Daoy (cell line): ENCODE measurements at regions not wholly inside any gene's neighbourhood (a gene's known extent, or its start where the extent isn't known, plus 50 kb on each side); places are given as distances from the start of the nearest gene placed in this dataset.
"Not testable (repeated sequence)": the region's sequence is repeated elsewhere in the genome, so short reads cannot be mapped to it uniquely, and the experiment has no call there.

ENCODE experiments used
- DNase-seq: peaks from one replicate; pipeline ENCODE4 v3.0.0-alpha.2; 2015; ENCODE audit warnings: low read depth

DNA sequence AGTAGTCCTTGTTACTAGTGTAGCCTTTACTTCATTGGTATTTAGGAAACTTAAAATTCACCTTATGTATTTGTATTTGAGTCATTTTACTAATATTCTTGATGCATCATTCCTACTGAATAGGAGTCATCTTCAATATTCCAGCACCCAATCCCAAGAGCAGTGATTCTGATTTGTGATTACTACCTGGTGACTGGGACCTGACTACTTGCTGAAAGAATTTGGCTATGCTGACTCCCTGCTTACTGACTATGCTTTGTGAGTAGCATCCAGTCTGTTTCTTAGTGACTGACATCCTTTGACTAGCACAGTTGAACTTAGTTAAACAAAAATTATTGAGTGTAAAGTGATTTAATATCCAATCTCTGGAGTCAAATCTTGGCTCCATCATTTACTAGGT is 129.9 kb upstream of the NEGR1 start:
- no peak for DNase-seq

GRCh38 chr1:72399807-72400206 is 117.5 kb upstream of the NEGR1 start:
- no peak for DNase-seq

DNA sequence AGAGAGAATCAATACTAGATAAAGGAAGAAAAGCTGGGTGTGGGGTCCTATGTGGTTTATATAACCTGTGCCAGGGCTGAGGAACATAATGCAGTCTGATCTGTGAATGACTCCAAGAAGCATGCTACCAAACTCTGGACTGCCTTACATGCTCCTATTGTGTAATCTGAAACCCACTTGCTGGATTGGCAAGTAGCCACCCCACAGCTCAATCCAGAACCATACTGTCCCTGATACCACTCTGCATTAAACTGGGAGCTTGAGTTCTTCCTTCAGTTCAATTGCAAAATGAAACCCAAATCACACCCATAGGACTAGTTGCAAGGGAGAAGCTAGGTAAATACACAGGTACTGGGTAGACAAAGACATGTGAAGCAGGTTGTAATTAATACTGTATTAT is 115.4 kb upstream of the NEGR1 start:
- peak; percentile 66 for DNase-seq

- DNase-seq, result no peak
These were observed 112.1 kb upstream of the NEGR1 start for GRCh38 chr1:72394457-72394856.

DNA sequence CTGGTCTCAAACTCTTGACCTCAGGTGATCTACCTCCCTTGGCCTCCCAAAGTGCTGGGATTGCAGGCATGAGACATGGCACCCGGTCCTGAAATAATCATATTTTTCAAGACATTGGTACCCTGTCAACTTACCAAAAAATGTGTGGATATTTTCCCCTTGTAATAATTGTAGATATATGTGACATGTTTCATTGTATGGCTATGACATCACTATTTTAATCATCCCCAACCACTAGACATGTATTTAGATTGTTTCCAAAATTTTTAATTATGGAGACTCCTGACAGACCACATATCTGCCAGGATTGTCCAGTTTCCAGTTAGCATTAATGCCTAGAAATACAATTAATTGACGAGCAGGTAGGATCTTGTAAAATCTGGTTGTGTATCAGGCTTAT is 96.7 kb upstream of the NEGR1 start:
- no peak for DNase-seq

- DNase-seq, result no peak
These were observed 92.9 kb upstream of the NEGR1 start for GRCh38 chr1:72375226-72375625.

GRCh38 chr1:72371259-72372035 is 89.1 kb upstream of the NEGR1 start:
- peak; percentile 4 for DNase-seq

GRCh38 chr1:72370836-72371235 is 88.5 kb upstream of the NEGR1 start:
- DNase-seq, result not testable (repeated sequence)

DNA sequence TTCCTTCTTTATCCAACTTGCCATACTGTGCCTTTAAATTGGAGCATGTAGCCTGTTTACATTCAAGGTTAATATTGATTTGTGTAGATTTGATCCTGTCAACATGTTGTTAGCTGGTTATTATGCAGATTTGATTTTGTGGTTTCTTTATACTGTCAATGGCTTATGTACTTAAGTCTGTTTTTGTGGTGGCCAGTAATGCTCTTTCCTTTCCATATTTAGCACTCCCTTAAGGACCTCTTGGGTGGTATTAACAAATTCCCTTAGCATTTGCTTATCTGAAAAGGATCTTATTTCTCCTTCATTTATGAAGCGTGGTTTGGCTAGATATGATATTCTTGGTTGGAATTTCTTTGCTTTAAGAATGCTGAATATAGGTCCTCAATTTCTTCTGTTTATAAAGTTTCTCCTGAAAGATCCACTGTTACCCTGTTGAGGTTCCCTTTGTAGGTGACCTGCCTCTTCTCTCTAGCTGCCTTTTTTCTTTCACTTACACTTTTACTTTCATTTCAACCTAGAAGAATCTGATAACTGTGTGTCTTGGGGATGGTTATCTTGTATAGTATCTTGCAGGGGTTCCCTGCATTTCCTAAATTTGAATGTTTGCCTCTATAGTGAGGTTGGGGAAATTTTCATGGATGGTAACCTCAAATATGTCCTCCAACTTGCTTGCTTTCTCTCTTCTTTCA is 86.9 kb upstream of the NEGR1 start:
- DNase-seq, result no peak

DNA sequence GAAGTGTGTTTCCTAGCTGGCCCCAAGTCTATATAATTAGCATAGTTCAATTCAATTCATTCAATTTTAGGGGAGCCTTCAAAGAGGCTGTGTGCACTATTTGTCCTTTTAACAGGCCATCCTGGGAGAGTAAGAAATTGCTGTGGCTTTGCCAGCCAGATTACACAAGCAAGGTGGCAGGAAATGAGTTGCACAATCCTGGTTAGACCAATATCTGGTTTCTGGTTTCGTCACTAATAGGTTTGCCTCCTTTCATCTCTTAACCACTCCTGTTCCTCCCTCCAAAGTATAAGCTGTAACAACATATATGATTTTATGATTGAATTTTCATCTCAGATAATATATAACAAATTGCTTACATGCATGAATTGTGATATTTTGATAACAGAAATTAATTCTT is 84.1 kb upstream of the NEGR1 start:
- DNase-seq, result peak; percentile 81

GRCh38 chr1:72365693-72366092 is 83.4 kb upstream of the NEGR1 start:
- no peak for DNase-seq

DNA sequence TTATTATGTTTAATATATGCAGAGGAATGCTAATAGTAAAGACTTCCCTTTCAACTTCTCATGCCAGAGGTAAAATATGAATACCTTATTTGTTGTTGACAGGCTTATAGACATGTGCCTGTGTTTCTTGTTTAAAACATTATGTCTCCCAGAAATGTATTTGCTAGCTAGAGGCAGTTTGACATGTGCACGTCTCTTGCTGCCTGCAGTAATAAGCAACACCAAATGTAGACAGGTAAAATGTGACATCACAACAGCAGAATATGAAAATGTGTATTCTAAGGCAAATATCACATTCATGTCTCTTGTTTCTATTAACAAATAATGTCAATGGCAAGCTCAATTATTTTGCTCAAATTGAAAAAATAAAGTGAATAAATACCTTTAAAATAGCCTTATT is 80.2 kb upstream of the NEGR1 start:
- DNase-seq, result no peak

DNA sequence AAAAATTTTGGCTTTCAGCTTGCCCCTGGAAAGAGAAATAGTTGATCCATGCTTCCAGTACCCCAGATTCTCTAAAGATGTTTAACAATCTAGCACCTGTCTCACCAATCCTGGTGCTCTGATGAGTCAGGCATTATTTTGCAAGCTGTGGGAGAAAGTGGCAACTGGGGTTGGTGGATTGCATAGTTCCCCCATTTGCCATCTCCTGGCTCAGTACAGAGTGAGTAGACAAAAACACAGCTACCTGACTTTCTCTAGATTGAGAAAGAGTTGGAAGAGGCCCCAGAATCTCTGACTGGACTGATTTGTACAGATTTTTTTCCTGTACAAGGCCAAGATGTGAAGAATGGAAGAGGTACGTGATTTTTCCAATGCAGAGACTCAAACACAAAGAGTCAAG is 75.1 kb upstream of the NEGR1 start:
- DNase-seq, result no peak

DNA sequence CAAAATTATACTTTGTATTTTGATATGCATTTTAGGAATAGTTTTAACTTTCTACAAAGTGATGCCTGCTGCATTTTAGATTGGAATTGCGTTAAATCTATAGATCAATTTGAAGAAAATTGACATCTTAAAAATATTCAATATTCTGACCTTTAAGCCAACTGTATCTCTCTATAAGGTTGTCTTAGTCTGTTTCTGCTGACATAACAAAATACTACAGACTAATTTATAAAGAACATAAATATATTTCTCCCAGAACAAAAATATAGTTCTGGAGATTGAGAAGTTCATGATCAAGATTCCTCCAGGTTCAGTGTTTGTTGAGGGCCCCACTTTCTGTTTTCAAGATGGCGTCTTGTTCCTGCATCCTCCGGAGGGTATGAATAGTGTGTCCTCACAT is 73.6 kb upstream of the NEGR1 start:
- no peak for DNase-seq

- no peak for DNase-seq
These were observed 59.3 kb upstream of the NEGR1 start for GRCh38 chr1:72341661-72342060.

- no peak for DNase-seq
These were observed 54.4 kb upstream of the NEGR1 start for GRCh38 chr1:72336776-72337175.
